Small intestine (tissue), 7 donors: ENCODE measurements at regions not wholly inside any gene's neighbourhood (a gene's known extent, or its start where the extent isn't known, plus 50 kb on each side); places are given as distances from the start of the nearest gene placed in this dataset.

Experiments
- DNase-seq, 2 donors: peaks; one replicate each; pipeline versions ENCODE4 v3.0.0 to v3.0.0-alpha.2; 2013
- FAIRE-seq: peaks from 2 replicates; lab custom pipeline; 2012; peaks lifted over from hg19 to GRCh38; lab: Jason Lieb, UNC
- H3K27ac ChIP-seq, 3 donors: one replicate each; pipeline ENCODE4 v1.5.1; 2013; ENCODE audit warnings: low read length in 2 of 3, mild to moderate bottlenecking in 2 of 3, control low read depth in 1 of 3, inconsistent platforms in 1 of 3, low read depth in 1 of 3, moderate library complexity in 1 of 3
- H3K27me3 ChIP-seq, 3 donors: one replicate each; pipeline ENCODE4 v1.6.1; 2013; ENCODE audit warnings: low read length in 3 of 3, inconsistent platforms in 1 of 3; ENCODE audit not compliant: control insufficient read depth in 3 of 3, insufficient read depth in 3 of 3
- H3K36me3 ChIP-seq, 3 donors: one replicate each; pipeline ENCODE4 v1.6.1; 2013; ENCODE audit warnings: low read length in 3 of 3, inconsistent platforms in 1 of 3, low read depth in 1 of 3, mild to moderate bottlenecking in 1 of 3, moderate library complexity in 1 of 3; ENCODE audit not compliant: control insufficient read depth in 3 of 3, insufficient read depth in 2 of 3
- H3K4me1 ChIP-seq, 3 donors: one replicate each; pipeline ENCODE4 v1.6.1; 2013; ENCODE audit warnings: low read length in 2 of 3, inconsistent platforms in 1 of 3, low read depth in 1 of 3, mild to moderate bottlenecking in 1 of 3, moderate library complexity in 1 of 3; ENCODE audit not compliant: control insufficient read depth in 3 of 3, insufficient read depth in 2 of 3
- H3K4me3 ChIP-seq, 3 donors: one replicate each; pipeline ENCODE4 v1.5.1; 2013; ENCODE audit warnings: low read length in 3 of 3, control low read depth in 1 of 3, inconsistent platforms in 1 of 3, low read depth in 1 of 3, mild to moderate bottlenecking in 1 of 3, moderate library complexity in 1 of 3
- H3K9me3 ChIP-seq, 2 donors: one replicate each; pipeline ENCODE4 v1.6.1; 2013; ENCODE audit warnings: low read depth in 1 of 2, low read length in 1 of 2; ENCODE audit not compliant: control insufficient read depth in 2 of 2, insufficient read depth in 1 of 2
- WGBS, 3 donors: extraction: QIAGEN DNeasy Blood & Tissue Kit; methylation state at CpG; one replicate each; pipeline ENCODE4 v1.1.7; 2013; 5-methylcytosine and 5-hydroxymethylcytosine counted together
- donor health status: healthy with polysubstance abuse.
- donor health status: control.
- donor health status: control.
- donor health status: Bipolar disorder and iron deficiency.
- donor health status: healthy.

DNA sequence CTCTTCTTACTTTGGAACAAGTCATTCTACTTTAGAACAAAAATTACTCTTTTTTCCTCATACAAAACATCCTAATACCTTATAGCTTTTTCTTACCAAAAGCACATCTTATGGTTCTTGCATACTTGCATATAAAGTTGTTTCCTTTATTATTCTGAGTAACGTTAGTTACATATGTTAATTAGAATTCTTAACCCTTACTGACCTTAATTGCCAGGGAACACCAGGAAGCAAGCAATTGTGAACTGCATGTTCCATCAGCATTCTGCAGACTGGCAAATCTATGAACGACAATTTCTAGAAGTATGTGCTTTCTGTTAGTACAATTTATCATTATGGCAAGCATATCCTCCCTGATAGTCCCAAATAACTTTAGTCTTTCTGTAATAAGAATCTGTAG lies 831.0 kb downstream of the C6orf118 start:
- FAIRE-seq: no peak
- H3K9me3 ChIP-seq: peaks cover 0 to 10% of the 10 kb centered on the region in 2 donors
- H3K4me3 ChIP-seq: no peak overlapping the region
- H3K27ac ChIP-seq: no peak overlapping the region
- no peaks in the 10 kb centered on the region for H3K27me3 ChIP-seq
- no peaks in the 10 kb centered on the region for H3K4me1 ChIP-seq
- DNase-seq: no peak
- WGBS, 3 donors: 7 to 14% (median 12%) methylated on average over 2 of the region's 2 CpGs
- H3K36me3 ChIP-seq: no peaks in the 10 kb centered on the region

DNA sequence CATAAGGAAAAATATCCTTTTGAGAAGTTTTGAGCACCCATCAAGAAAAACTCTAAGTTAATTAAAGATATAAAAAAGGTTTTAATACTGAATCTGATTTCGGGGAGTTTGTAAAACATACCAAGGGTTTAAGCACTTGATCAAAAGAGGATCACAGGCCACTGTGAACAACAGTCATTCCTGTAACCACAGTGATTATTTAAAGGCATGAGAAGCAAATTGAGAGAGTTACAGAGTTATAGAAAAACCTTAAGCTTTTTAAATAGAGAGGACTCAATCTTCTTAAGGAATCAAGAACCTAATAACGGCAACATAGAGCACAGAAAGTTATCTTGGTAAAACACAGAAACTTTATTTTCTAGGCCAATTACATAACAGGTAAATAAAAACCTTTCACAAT lies 831.6 kb downstream of the C6orf118 start:
- Histone ChIP-seq H3K27me3 (no peaks in the 10 kb centered on the region), H3K27ac (no peak overlapping the region), H3K4me1 (no peaks in the 10 kb centered on the region), H3K36me3 (no peaks in the 10 kb centered on the region), H3K4me3 (no peak overlapping the region), H3K9me3 (peaks cover 0 to 3% of the 10 kb centered on the region in 2 donors)
- WGBS, 3 donors: 73 to 75% (median 75%) methylated on average over 2 of the region's 2 CpGs
- DNase-seq (no peak), FAIRE-seq (no peak)

DNA sequence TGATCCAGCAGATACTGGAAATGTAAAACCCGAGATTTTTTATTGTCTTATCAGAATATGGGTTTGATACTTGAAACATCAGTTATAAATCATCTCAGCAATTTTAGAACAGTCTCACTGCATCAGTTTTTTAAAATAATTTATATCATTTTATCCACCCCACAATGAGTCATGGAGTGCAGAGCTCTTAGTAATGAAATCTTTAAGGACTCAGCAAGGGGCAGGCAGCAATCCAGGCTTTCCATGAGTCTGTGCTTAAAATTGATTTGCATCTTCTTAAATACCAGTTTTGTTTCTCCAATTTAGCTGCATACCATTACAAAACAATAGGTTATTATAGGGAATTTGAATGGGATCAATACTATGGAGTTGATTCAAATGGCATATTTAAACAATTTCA lies 832.3 kb downstream of the C6orf118 start:
- Histone ChIP-seq H3K4me3 (no peak overlapping the region), H3K4me1 (no peaks in the 10 kb centered on the region), H3K36me3 (no peaks in the 10 kb centered on the region), H3K27ac (no peak overlapping the region), H3K9me3 (no peaks in the 10 kb centered on the region), H3K27me3 (no peaks in the 10 kb centered on the region)
- DNase-seq (no peak), FAIRE-seq (no peak)
- 18 to 76% (median 45%) methylated on average over 1 of the region's 1 CpG for WGBS, 3 donors

DNA sequence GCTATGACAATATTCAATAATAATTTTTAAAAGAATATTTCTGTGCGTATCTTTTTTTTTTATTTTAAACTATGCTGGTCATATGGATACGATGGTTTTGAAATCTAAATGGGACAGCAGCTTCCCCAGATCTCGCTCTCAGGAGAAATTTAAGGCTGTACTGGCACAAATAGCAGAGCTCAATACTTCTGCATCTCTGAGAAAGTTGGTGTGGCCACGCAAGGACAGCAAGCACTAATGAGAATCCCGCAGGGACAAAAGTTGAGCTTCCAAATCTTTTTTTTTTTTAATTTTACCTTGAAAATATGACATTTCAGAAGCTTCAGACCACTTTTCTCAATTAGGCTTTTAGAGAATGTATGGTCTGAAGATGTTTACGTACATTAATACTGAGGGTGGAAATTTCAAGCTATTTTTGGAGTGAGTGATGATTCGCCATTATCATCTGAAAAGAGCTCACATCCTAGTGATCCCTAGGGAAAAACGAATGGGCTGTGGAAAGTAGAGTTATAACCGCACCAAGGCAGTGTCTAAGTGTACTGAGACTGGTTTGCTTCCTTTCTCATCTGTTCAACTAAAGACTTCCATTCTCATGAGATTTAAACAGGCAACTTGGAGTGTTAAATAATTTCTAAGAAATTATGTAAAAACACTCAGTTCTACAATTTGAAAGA lies 840.0 kb downstream of the C6orf118 start:
- no peaks in the 10 kb centered on the region for H3K9me3 ChIP-seq
- WGBS, 3 donors: 75 to 77% (median 76%) methylated on average over 9 of the region's 9 CpGs
- no peak overlapping the region for H3K27ac ChIP-seq
- no peak for DNase-seq
- no peak for FAIRE-seq
- no peaks in the 10 kb centered on the region for H3K27me3 ChIP-seq
- no peak overlapping the region for H3K4me3 ChIP-seq
- H3K36me3 ChIP-seq: no peaks in the 10 kb centered on the region
- H3K4me1 ChIP-seq: no peaks in the 10 kb centered on the region

DNA sequence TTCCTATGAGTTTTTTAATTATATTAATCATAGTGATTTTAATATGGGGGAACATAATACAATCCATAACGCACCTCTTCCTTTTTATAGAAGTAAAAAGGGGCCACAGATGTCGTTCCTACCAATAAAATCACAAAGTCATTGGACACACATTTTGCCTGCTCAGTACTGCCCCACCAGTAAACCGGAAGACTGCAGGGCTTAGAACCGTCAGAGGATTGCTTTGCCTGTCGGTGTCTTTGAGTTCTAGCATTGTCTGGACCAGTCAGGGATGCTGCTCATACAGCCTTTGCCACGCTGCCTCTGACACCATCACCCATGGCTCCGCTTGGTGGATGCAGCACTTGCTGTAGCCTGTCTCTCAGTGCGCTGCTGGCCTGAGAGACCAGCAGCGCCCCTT lies 853.6 kb downstream of the C6orf118 start:
- 81 to 86% (median 82%) methylated on average over 9 of the region's 9 CpGs for WGBS, 3 donors
- FAIRE-seq: no peak
- H3K36me3 ChIP-seq: no peaks in the 10 kb centered on the region
- DNase-seq: no peak
- no peak overlapping the region for H3K27ac ChIP-seq
- no peaks in the 10 kb centered on the region for H3K4me1 ChIP-seq
- no peak overlapping the region for H3K4me3 ChIP-seq
- H3K9me3 ChIP-seq: peaks cover 1 to 8% of the 10 kb centered on the region in 2 donors
- H3K27me3 ChIP-seq: no peaks in the 10 kb centered on the region

DNA sequence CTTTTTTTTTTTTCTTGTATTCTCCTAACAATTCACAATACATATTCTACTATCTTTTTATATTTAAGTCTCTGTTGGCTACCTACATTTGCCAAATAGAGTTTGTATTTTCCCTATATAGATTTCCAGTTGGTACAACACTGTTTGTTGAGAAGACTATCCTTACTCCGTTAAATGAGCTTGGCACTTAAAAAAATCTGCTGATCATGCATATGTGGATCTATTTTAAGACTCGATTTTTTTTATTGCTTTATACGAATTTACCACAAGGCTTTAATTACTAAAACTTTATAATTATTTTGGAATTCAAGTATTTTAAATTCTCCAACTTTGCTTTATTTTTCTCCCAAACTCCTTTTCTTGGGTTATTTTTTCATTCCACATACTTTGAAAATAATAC lies 855.6 kb downstream of the C6orf118 start:
- no peak for FAIRE-seq
- no peaks in the 10 kb centered on the region for H3K4me1 ChIP-seq
- no peak for DNase-seq
- 86 to 91% (median 86%) methylated on average over 3 of the region's 3 CpGs for WGBS, 3 donors
- no peaks in the 10 kb centered on the region for H3K36me3 ChIP-seq
- H3K4me3 ChIP-seq: no peak overlapping the region
- peaks cover 1 to 8% of the 10 kb centered on the region in 2 donors for H3K9me3 ChIP-seq
- no peaks in the 10 kb centered on the region for H3K27me3 ChIP-seq
- H3K27ac ChIP-seq: no peak overlapping the region

DNA sequence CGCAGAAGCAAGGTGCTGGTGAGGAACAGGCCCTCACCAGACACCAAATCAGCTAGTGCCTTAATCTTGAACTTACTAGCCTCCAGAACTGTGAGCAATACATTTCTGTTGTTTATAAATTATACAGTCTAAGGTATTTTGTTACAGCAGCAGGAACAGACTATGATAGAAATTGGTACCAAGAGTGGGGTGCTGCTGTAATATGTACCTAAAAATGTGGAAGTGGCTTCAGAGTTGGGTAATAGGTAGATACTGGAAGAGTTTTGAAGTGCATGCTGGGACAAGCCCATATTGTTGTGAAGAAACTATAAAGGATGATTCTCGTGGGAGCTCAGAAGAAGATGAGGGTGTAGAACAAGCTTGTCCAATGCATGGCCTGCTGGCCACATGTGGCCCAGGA lies 866.8 kb downstream of the C6orf118 start:
- Histone ChIP-seq H3K27ac (no peak overlapping the region), H3K27me3 (peaks cover 0 to 2% (median 0%) of the 10 kb centered on the region in 3 donors), H3K36me3 (no peaks in the 10 kb centered on the region), H3K4me1 (no peaks in the 10 kb centered on the region), H3K4me3 (no peak overlapping the region), H3K9me3 (peaks cover 1 to 15% of the 10 kb centered on the region in 2 donors)
- FAIRE-seq (no peak), DNase-seq (no peak)
- 73 to 84% (median 82%) methylated on average over 2 of the region's 2 CpGs for WGBS, 3 donors

DNA sequence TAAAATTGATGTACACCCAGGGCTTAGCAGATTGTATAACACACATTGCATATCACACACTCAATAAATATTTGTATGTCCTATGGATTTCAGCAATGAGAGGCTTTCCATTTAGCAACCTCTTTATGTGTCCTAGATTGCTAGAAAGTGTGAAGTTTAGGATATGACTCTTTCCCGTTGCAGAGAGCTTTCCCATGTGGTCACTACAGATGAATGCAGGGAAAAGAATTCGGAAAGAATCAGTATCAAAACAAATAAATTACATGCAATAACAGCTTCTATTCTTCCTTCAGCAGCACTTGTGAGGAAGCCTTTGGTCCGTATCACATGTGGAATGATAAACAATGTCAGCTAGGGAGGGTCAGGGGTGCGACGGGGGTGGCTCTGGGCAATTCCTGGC lies 870.1 kb downstream of the C6orf118 start:
- no peak for FAIRE-seq
- WGBS, 3 donors: 51 to 59% (median 52%) methylated on average over 5 of the region's 5 CpGs
- no peak overlapping the region for H3K27ac ChIP-seq

DNA sequence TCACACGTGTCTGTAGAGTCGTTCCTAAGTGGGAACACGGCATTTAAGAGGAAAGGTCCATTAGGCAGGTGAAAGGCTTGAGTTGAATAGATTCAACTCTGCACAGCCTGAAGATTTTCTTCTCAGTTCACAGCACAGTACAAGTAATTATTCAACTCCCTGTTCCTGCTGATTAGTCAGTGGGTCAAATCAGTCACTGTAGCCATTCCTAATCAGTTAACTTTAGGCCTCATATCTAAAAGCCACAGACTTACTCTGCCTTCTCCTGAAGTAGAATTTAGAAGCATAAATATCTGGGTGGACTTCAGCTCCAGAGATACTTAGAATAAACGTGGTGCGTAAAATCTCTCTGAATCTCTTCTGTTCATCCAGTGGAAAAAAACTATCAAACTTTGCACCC lies 872.4 kb downstream of the C6orf118 start:
- Histone ChIP-seq H3K9me3 (peaks cover 0 to 6% of the 10 kb centered on the region in 2 donors), H3K4me3 (no peak overlapping the region), H3K27me3 (no peaks in the 10 kb centered on the region), H3K27ac (no peak overlapping the region), H3K4me1 (no peaks in the 10 kb centered on the region), H3K36me3 (no peaks in the 10 kb centered on the region)
- WGBS, 3 donors: 71 to 84% (median 79%) methylated on average over 5 of the region's 5 CpGs
- FAIRE-seq (no peak), DNase-seq (no peak)

More for the DNA sequence above, 870.1 kb downstream of the C6orf118 start:
- Histone ChIP-seq H3K4me3 (no peak overlapping the region), H3K9me3 (peaks cover 0 to 15% of the 10 kb centered on the region in 2 donors), H3K36me3 (no peaks in the 10 kb centered on the region), H3K27me3 (no peaks in the 10 kb centered on the region), H3K4me1 (no peaks in the 10 kb centered on the region)
- DNase-seq: no peak
